ENCODE measurements at regions not wholly inside any gene's neighbourhood (a gene's known extent, or its start where the extent isn't known, plus 50 kb on each side); places are given as distances from the start of the nearest gene placed in this dataset.

- no peak for TF ChIP-seq CTCF (IDR thresholded peaks at IDR 0.05)
- no peak for TF ChIP-seq EZH2 (IDR thresholded peaks at IDR 0.05; ENCODE audit: borderline replicate concordance, insufficient read depth, low read depth, low read length, poor library complexity, severe bottlenecking)
- no peaks in the 10 kb centered on the region for H3K79me2 ChIP-seq (ENCODE audit: control insufficient read depth, insufficient read depth, low read length)
- no peaks in the 10 kb centered on the region for H3K36me3 ChIP-seq (replicated peaks in 1 of 2; ENCODE audit: control extremely low read depth in 1 of 2, control insufficient read depth in 1 of 2, extremely low read depth in 1 of 2, insufficient read depth in 2 of 2, low read length in 1 of 2)
- WGBS (ENCODE audit: insufficient coverage): no CpG with 5 or more reads among the region's 2 CpGs
- no peak for ATAC-seq (ENCODE audit: low read depth)
- intact Hi-C loops (cut with micrococcal nuclease): no loop called here
- Mint-ChIP-seq H3K4me3 (no peak overlapping the region), H3K4me1 (peaks cover 10% of the 10 kb centered on the region), H3K27me3 (no peaks in the 10 kb centered on the region), H3K9me3 (ENCODE audit: insufficient read depth) (peaks cover 4% of the 10 kb centered on the region), H3K27ac (no peak overlapping the region)
- POLR2A ChIA-PET: no interaction called here
- H3K4me1 ChIP-seq (ENCODE audit: control insufficient read depth in 2 of 2, insufficient read depth in 2 of 2, low read length in 2 of 2): peaks cover 0 to under 1% of the 10 kb centered on the region in 2 donors
- H3K9ac ChIP-seq (ENCODE audit: low read length): no peak overlapping the region
- H3K9me3 ChIP-seq (ENCODE audit: control extremely low read depth in 1 of 3, control insufficient read depth in 2 of 3, insufficient read depth in 1 of 3, low read length in 2 of 3): peaks cover 0 to 4% (median 3%) of the 10 kb centered on the region in 3 donors
- H2AFZ ChIP-seq (ENCODE audit: insufficient read depth, low read depth, low read length, poor library complexity, severe bottlenecking): no peak overlapping the region
- DNase-seq: no peak
- H3K4me3 ChIP-seq (ENCODE audit: control extremely low read depth in 1 of 5, extremely low read depth in 1 of 5, insufficient read depth in 1 of 5, low read depth in 2 of 5, low read length in 4 of 5): no peak overlapping the region
- CTCF ChIA-PET: no interaction called here
- H3K4me2 ChIP-seq (replicated peaks; ENCODE audit: low read depth, low read length, poor library complexity, severe bottlenecking): no peak overlapping the region
- no peaks in the 10 kb centered on the region for H4K20me1 ChIP-seq (ENCODE audit: control insufficient read depth, insufficient read depth, low read length, poor library complexity, severe bottlenecking)
- no peak overlapping the region for H3K27ac ChIP-seq (ENCODE audit: low read length in 2 of 2)
- peaks cover 0 to 7% (median 0%) of the 10 kb centered on the region in 4 experiments for H3K27me3 ChIP-seq (replicated peaks in 1 of 4; ENCODE audit: control extremely low read depth in 1 of 4, control insufficient read depth in 3 of 4, insufficient read depth in 4 of 4, low read length in 3 of 4)
These were observed 90.1 kb downstream of the ERCC5 start for GRCh38 chr13:102935896-102936321.

- intact Hi-C loops (cut with micrococcal nuclease): no loop called here
- ATAC-seq (ENCODE audit: low read depth) (no peak), DNase-seq (no peak)
- Histone ChIP-seq H4K20me1 (ENCODE audit: control insufficient read depth, insufficient read depth, low read length, poor library complexity, severe bottlenecking) (no peaks in the 10 kb centered on the region), H3K9ac (ENCODE audit: low read length) (no peak overlapping the region), H3K27ac (ENCODE audit: low read length in 2 of 2) (no peak overlapping the region), H3K4me3 (ENCODE audit: control extremely low read depth in 1 of 5, extremely low read depth in 1 of 5, insufficient read depth in 1 of 5, low read depth in 2 of 5, low read length in 4 of 5) (no peak overlapping the region), H3K36me3 (replicated peaks in 1 of 2; ENCODE audit: control extremely low read depth in 1 of 2, control insufficient read depth in 1 of 2, extremely low read depth in 1 of 2, insufficient read depth in 2 of 2, low read length in 1 of 2) (no peaks in the 10 kb centered on the region), H3K79me2 (ENCODE audit: control insufficient read depth, insufficient read depth, low read length) (no peaks in the 10 kb centered on the region), H3K27me3 (replicated peaks in 1 of 4; ENCODE audit: control extremely low read depth in 1 of 4, control insufficient read depth in 3 of 4, insufficient read depth in 4 of 4, low read length in 3 of 4) (no peaks in the 10 kb centered on the region), H3K9me3 (ENCODE audit: control extremely low read depth in 1 of 3, control insufficient read depth in 2 of 3, insufficient read depth in 1 of 3, low read length in 2 of 3) (no peaks in the 10 kb centered on the region), H2AFZ (ENCODE audit: insufficient read depth, low read depth, low read length, poor library complexity, severe bottlenecking) (no peak overlapping the region), H3K4me2 (replicated peaks; ENCODE audit: low read depth, low read length, poor library complexity, severe bottlenecking) (no peak overlapping the region), H3K4me1 (ENCODE audit: control insufficient read depth in 2 of 2, insufficient read depth in 2 of 2, low read length in 2 of 2) (peaks cover 0 to 6% of the 10 kb centered on the region in 2 donors)
- CTCF ChIA-PET: interaction anchor here (1.3 kb wide), 1 partner anchor 207 kb away, joined by 3 read pairs; no protein-coding TSS in a partner anchor
- POLR2A ChIA-PET: no interaction called here
- H3K27ac Mint-ChIP-seq: no peak overlapping the region
- H3K27me3 Mint-ChIP-seq: no peaks in the 10 kb centered on the region
- peaks cover 10% of the 10 kb centered on the region for H3K4me1 Mint-ChIP-seq
- H3K4me3 Mint-ChIP-seq: no peak overlapping the region
- 94% methylated on average over 2 of the region's 3 CpGs for WGBS (ENCODE audit: insufficient coverage)
- H3K9me3 Mint-ChIP-seq (ENCODE audit: insufficient read depth): no peaks in the 10 kb centered on the region
- no peak for TF ChIP-seq CTCF (IDR thresholded peaks at IDR 0.05)
- TF ChIP-seq EZH2 (IDR thresholded peaks at IDR 0.05; ENCODE audit: borderline replicate concordance, insufficient read depth, low read depth, low read length, poor library complexity, severe bottlenecking): no peak
These were observed 87.7 kb downstream of the ERCC5 start for GRCh38 chr13:102933523-102933922.
